DND-41 (cell line): ENCODE measurements at regions not wholly inside any gene's neighbourhood (a gene's known extent, or its start where the extent isn't known, plus 50 kb on each side); places are given as distances from the start of the nearest gene placed in this dataset.

Experiments used
- CTCF ChIP-seq: IDR thresholded peaks from 2 replicates; pipeline ENCODE4 v1.5.1; 2012; ENCODE audit warnings: borderline replicate concordance, low read length, moderate library complexity, mild to moderate bottlenecking; ENCODE audit not compliant: poor library complexity, severe bottlenecking; ENCODE audit errors: extremely low read depth
- EZH2 ChIP-seq: IDR thresholded peaks from 3 replicates; pipeline ENCODE4 v1.6.1; 2012; ENCODE audit warnings: borderline replicate concordance, low read depth, mild to moderate bottlenecking, moderate library complexity, low read length, inconsistent platforms; ENCODE audit not compliant: severe bottlenecking

- TF ChIP-seq CTCF, result no peak
- no peak for TF ChIP-seq EZH2
These were observed 95.5 kb upstream of the TMPRSS2 start for GRCh38 chr21:41603476-41603875.
